ENCODE measurements at regions not wholly inside any gene's neighbourhood (a gene's known extent, or its start where the extent isn't known, plus 50 kb on each side); places are given as distances from the start of the nearest gene placed in this dataset.
"Not testable (repeated sequence)": the region's sequence is repeated elsewhere in the genome, so short reads cannot be mapped to it uniquely, and the experiment has no call there.

- H3K4me3 ChIP-seq (ENCODE audit: control insufficient read depth in 1 of 2, extremely low read depth in 1 of 2, low read length in 1 of 2) = no peak overlapping the region
- DNase-seq (no peak), ATAC-seq (replicated peaks in 1 of 4) (no peak)
- H3K4me1 ChIP-seq (ENCODE audit: control insufficient read depth in 1 of 2, extremely low read depth in 1 of 2, insufficient read depth in 2 of 2, low read length in 2 of 2) = no peaks in the 10 kb centered on the region
- Mint-ChIP-seq H3K4me3 (no peak overlapping the region), H3K36me3 (no peaks in the 10 kb centered on the region), H3K4me1 (no peaks in the 10 kb centered on the region), H3K9me3 (no peaks in the 10 kb centered on the region), H3K27ac (no peak overlapping the region), H3K27me3 (peaks cover 1 to 5% of the 10 kb centered on the region in 2 donors)
- H3K27me3 ChIP-seq (replicated peaks in 1 of 2; ENCODE audit: control insufficient read depth in 2 of 2, extremely low read depth in 1 of 2, insufficient read depth in 2 of 2, low read length in 1 of 2) = no peaks in the 10 kb centered on the region
- H3K9me3 ChIP-seq = no peaks in the 10 kb centered on the region
- no peak overlapping the region for H3K27ac ChIP-seq (ENCODE audit: low read length)
- H3K36me3 ChIP-seq (ENCODE audit: control insufficient read depth in 2 of 2, extremely low read depth in 1 of 2, insufficient read depth in 1 of 2, low read length in 1 of 2) = no peaks in the 10 kb centered on the region
- CTCF ChIA-PET = interaction anchor here in 1 of 2 donors (0.6 kb wide), 1 partner anchor 27 kb away, joined by 4 read pairs; no protein-coding TSS in a partner anchor
- POLR2A ChIA-PET = no interaction called here
Measured at GRCh38 chr18:56492136-56492535, 146.3 kb downstream of the TXNL1 start.

- Mint-ChIP-seq H3K27me3 (peaks cover 1 to 5% of the 10 kb centered on the region in 2 donors), H3K9me3 (peaks cover 0 to 2% (median 0%) of the 10 kb centered on the region in 3 donors), H3K4me1 (no peaks in the 10 kb centered on the region), H3K27ac (no peak overlapping the region), H3K36me3 (no peaks in the 10 kb centered on the region), H3K4me3 (no peak overlapping the region)
- no peaks in the 10 kb centered on the region for H3K36me3 ChIP-seq (ENCODE audit: control insufficient read depth in 2 of 2, extremely low read depth in 1 of 2, insufficient read depth in 1 of 2, low read length in 1 of 2)
- ChIA-PET POLR2A (no interaction called here), CTCF (no interaction called here)
- no peaks in the 10 kb centered on the region for H3K9me3 ChIP-seq
- no peak overlapping the region for H3K4me3 ChIP-seq (ENCODE audit: control insufficient read depth in 1 of 2, extremely low read depth in 1 of 2, low read length in 1 of 2)
- no peaks in the 10 kb centered on the region for H3K27me3 ChIP-seq (replicated peaks in 1 of 2; ENCODE audit: control insufficient read depth in 2 of 2, extremely low read depth in 1 of 2, insufficient read depth in 2 of 2, low read length in 1 of 2)
- WGBS (ENCODE audit: insufficient coverage) = no CpG with 5 or more reads among the region's 4 CpGs
- DNase-seq (no peak), ATAC-seq (replicated peaks in 1 of 4) (no peak)
- no peak overlapping the region for H3K27ac ChIP-seq (ENCODE audit: low read length)
- H3K4me1 ChIP-seq (ENCODE audit: control insufficient read depth in 1 of 2, extremely low read depth in 1 of 2, insufficient read depth in 2 of 2, low read length in 2 of 2) = no peaks in the 10 kb centered on the region
Measured at GRCh38 chr18:56490942-56491341, 147.4 kb downstream of the TXNL1 start.

- Mint-ChIP-seq H3K4me3 (no peak overlapping the region), H3K36me3 (no peaks in the 10 kb centered on the region), H3K9me3 (peaks cover 0 to 2% (median 0%) of the 10 kb centered on the region in 3 donors), H3K27ac (no peak overlapping the region), H3K4me1 (no peaks in the 10 kb centered on the region), H3K27me3 (peaks cover 0 to 2% of the 10 kb centered on the region in 2 donors)
- Histone ChIP-seq H3K36me3 (ENCODE audit: control insufficient read depth in 2 of 2, extremely low read depth in 1 of 2, insufficient read depth in 1 of 2, low read length in 1 of 2) (no peaks in the 10 kb centered on the region), H3K27me3 (replicated peaks in 1 of 2; ENCODE audit: control insufficient read depth in 2 of 2, extremely low read depth in 1 of 2, insufficient read depth in 2 of 2, low read length in 1 of 2) (no peaks in the 10 kb centered on the region), H3K27ac (ENCODE audit: low read length) (no peak overlapping the region), H3K4me3 (ENCODE audit: control insufficient read depth in 1 of 2, extremely low read depth in 1 of 2, low read length in 1 of 2) (no peak overlapping the region), H3K9me3 (no peaks in the 10 kb centered on the region), H3K4me1 (ENCODE audit: control insufficient read depth in 1 of 2, extremely low read depth in 1 of 2, insufficient read depth in 2 of 2, low read length in 2 of 2) (no peaks in the 10 kb centered on the region)
- DNase-seq = no peak
- ChIA-PET POLR2A (no interaction called here), CTCF (no interaction called here)
- 36% methylated on average over 5 of the region's 5 CpGs for WGBS (ENCODE audit: insufficient coverage)
- ATAC-seq (replicated peaks in 1 of 4) = no peak
Measured at GRCh38 chr18:56489893-56490292, 148.5 kb downstream of the TXNL1 start.

GRCh38 chr18:56488739-56489138, 149.7 kb downstream of the TXNL1 start:
- no peaks in the 10 kb centered on the region for H3K27me3 Mint-ChIP-seq
- no peaks in the 10 kb centered on the region for H3K4me1 ChIP-seq (ENCODE audit: control insufficient read depth in 1 of 2, extremely low read depth in 1 of 2, insufficient read depth in 2 of 2, low read length in 2 of 2)
- H3K27me3 ChIP-seq (replicated peaks in 1 of 2; ENCODE audit: control insufficient read depth in 2 of 2, extremely low read depth in 1 of 2, insufficient read depth in 2 of 2, low read length in 1 of 2) = no peaks in the 10 kb centered on the region
- H3K36me3 ChIP-seq (ENCODE audit: control insufficient read depth in 2 of 2, extremely low read depth in 1 of 2, insufficient read depth in 1 of 2, low read length in 1 of 2) = no peaks in the 10 kb centered on the region
- 82% methylated on average over 3 of the region's 7 CpGs for WGBS (ENCODE audit: insufficient coverage)
- no peak overlapping the region for H3K27ac ChIP-seq (ENCODE audit: low read length)
- DNase-seq (no peak), ATAC-seq (replicated peaks in 1 of 4) (no peak)
- ChIA-PET POLR2A (no interaction called here), CTCF (no interaction called here)
- H3K9me3 ChIP-seq = no peaks in the 10 kb centered on the region
- H3K36me3 Mint-ChIP-seq = no peaks in the 10 kb centered on the region
- H3K9me3 Mint-ChIP-seq = peaks cover 0 to 2% (median 0%) of the 10 kb centered on the region in 3 donors
- H3K4me3 ChIP-seq (ENCODE audit: control insufficient read depth in 1 of 2, extremely low read depth in 1 of 2, low read length in 1 of 2) = no peak overlapping the region
- no peak overlapping the region for H3K4me3 Mint-ChIP-seq
- H3K27ac Mint-ChIP-seq = no peak overlapping the region
- no peaks in the 10 kb centered on the region for H3K4me1 Mint-ChIP-seq

GRCh38 chr18:56487801-56488200, 150.6 kb downstream of the TXNL1 start:
- no peaks in the 10 kb centered on the region for H3K27me3 ChIP-seq (replicated peaks in 1 of 2; ENCODE audit: control insufficient read depth in 2 of 2, extremely low read depth in 1 of 2, insufficient read depth in 2 of 2, low read length in 1 of 2)
- no peak overlapping the region for H3K4me3 Mint-ChIP-seq
- no peaks in the 10 kb centered on the region for H3K27me3 Mint-ChIP-seq
- no peak overlapping the region for H3K27ac ChIP-seq (ENCODE audit: low read length)
- ATAC-seq (replicated peaks in 1 of 4) (no peak), DNase-seq (no peak)
- peaks cover 0 to 2% (median 0%) of the 10 kb centered on the region in 3 donors for H3K9me3 Mint-ChIP-seq
- POLR2A ChIA-PET = no interaction called here
- no peaks in the 10 kb centered on the region for H3K9me3 ChIP-seq
- H3K4me1 Mint-ChIP-seq = no peaks in the 10 kb centered on the region
- H3K27ac Mint-ChIP-seq = no peak overlapping the region
- no peaks in the 10 kb centered on the region for H3K4me1 ChIP-seq (ENCODE audit: control insufficient read depth in 1 of 2, extremely low read depth in 1 of 2, insufficient read depth in 2 of 2, low read length in 2 of 2)
- H3K36me3 Mint-ChIP-seq = no peaks in the 10 kb centered on the region
- no peaks in the 10 kb centered on the region for H3K36me3 ChIP-seq (ENCODE audit: control insufficient read depth in 2 of 2, extremely low read depth in 1 of 2, insufficient read depth in 1 of 2, low read length in 1 of 2)
- CTCF ChIA-PET = no interaction called here
- H3K4me3 ChIP-seq (ENCODE audit: control insufficient read depth in 1 of 2, extremely low read depth in 1 of 2, low read length in 1 of 2) = no peak overlapping the region
- WGBS (ENCODE audit: insufficient coverage) = no CpG with 5 or more reads among the region's 2 CpGs

GRCh38 chr18:56483386-56483785, 155.0 kb downstream of the TXNL1 start:
- Mint-ChIP-seq H3K36me3 (no peaks in the 10 kb centered on the region), H3K4me1 (no peaks in the 10 kb centered on the region), H3K27ac (no peak overlapping the region), H3K9me3 (peaks cover 0 to 2% (median 0%) of the 10 kb centered on the region in 3 donors), H3K4me3 (no peak overlapping the region), H3K27me3 (peaks cover 0 to 2% of the 10 kb centered on the region in 2 donors)
- 70% methylated on average over 2 of the region's 2 CpGs for WGBS (ENCODE audit: insufficient coverage)
- Histone ChIP-seq H3K9me3 (no peaks in the 10 kb centered on the region), H3K4me3 (ENCODE audit: control insufficient read depth in 1 of 2, extremely low read depth in 1 of 2, low read length in 1 of 2) (no peak overlapping the region), H3K27ac (ENCODE audit: low read length) (no peak overlapping the region), H3K36me3 (ENCODE audit: control insufficient read depth in 2 of 2, extremely low read depth in 1 of 2, insufficient read depth in 1 of 2, low read length in 1 of 2) (no peaks in the 10 kb centered on the region), H3K4me1 (ENCODE audit: control insufficient read depth in 1 of 2, extremely low read depth in 1 of 2, insufficient read depth in 2 of 2, low read length in 2 of 2) (no peaks in the 10 kb centered on the region), H3K27me3 (replicated peaks in 1 of 2; ENCODE audit: control insufficient read depth in 2 of 2, extremely low read depth in 1 of 2, insufficient read depth in 2 of 2, low read length in 1 of 2) (no peaks in the 10 kb centered on the region)
- DNase-seq = no peak
- POLR2A ChIA-PET = no interaction called here
- CTCF ChIA-PET = no interaction called here
- ATAC-seq (replicated peaks in 1 of 4) = no peak

GRCh38 chr18:56482813-56483212, 155.6 kb downstream of the TXNL1 start:
- H3K4me1 Mint-ChIP-seq; H3K4me3 Mint-ChIP-seq; H3K27ac ChIP-seq (ENCODE audit: low read length); H3K9me3 ChIP-seq; H3K36me3 ChIP-seq (ENCODE audit: control insufficient read depth in 2 of 2, extremely low read depth in 1 of 2, insufficient read depth in 1 of 2, low read length in 1 of 2); CTCF ChIA-PET; H3K27ac Mint-ChIP-seq; H3K27me3 ChIP-seq (replicated peaks in 1 of 2; ENCODE audit: control insufficient read depth in 2 of 2, extremely low read depth in 1 of 2, insufficient read depth in 2 of 2, low read length in 1 of 2); ATAC-seq (replicated peaks in 1 of 4); H3K36me3 Mint-ChIP-seq; H3K4me1 ChIP-seq (ENCODE audit: control insufficient read depth in 1 of 2, extremely low read depth in 1 of 2, insufficient read depth in 2 of 2, low read length in 2 of 2); POLR2A ChIA-PET; DNase-seq; H3K9me3 Mint-ChIP-seq; H3K27me3 Mint-ChIP-seq; H3K4me3 ChIP-seq (ENCODE audit: control insufficient read depth in 1 of 2, extremely low read depth in 1 of 2, low read length in 1 of 2): not testable (repeated sequence)
- no CpG with 5 or more reads among the region's 4 CpGs for WGBS (ENCODE audit: insufficient coverage)
